Vagina (tissue), 2 donors: ENCODE measurements at regions not wholly inside any gene's neighbourhood (a gene's known extent, or its start where the extent isn't known, plus 50 kb on each side); places are given as distances from the start of the nearest gene placed in this dataset.

Source experiments
- DNase-seq, 2 donors: peaks; one replicate each; pipeline ENCODE4 v3.0.0-alpha.2; 2017; ENCODE audit errors: extremely low spot score in 2 of 2
- H3K27ac ChIP-seq: fragments of 200-600 bp; sonication (generic); one replicate; pipeline ENCODE4 v1.5.1; 2019
- H3K27me3 ChIP-seq: fragments of 200-600 bp; sonication (generic); one replicate; pipeline ENCODE4 v1.5.1; 2019
- H3K36me3 ChIP-seq, 2 donors: fragments of 200-600 bp; sonication (generic); one replicate each; pipeline ENCODE4 v1.5.1; 2017 to 2019
- H3K4me1 ChIP-seq: fragments of 200-600 bp; sonication (generic); one replicate; pipeline ENCODE4 v1.5.1; 2019
- H3K4me3 ChIP-seq, 2 donors: fragments of 200-600 bp; sonication (generic); 1 replicate in 1 of 2; 2 replicates in 1 of 2; pipeline ENCODE4 v1.5.1; 2016 to 2019
- H3K9me3 ChIP-seq: fragments of 200-600 bp; sonication (generic); one replicate; pipeline ENCODE4 v1.5.1; 2019
- POLR2A ChIP-seq, 2 donors: fragments of 450-650 bp; IDR thresholded peaks; one replicate each; pipeline ENCODE4 v1.6.1; 2017; ENCODE audit warnings: antibody characterized with exemption in 2 of 2, mild to moderate bottlenecking in 2 of 2, moderate library complexity in 2 of 2
- POLR2AphosphoS5 ChIP-seq, 2 donors: sonication (generic); formaldehyde crosslinking; IDR thresholded peaks; one replicate each; pipeline ENCODE4 v1.9.0; 2017; ENCODE audit warnings: antibody characterized with exemption in 2 of 2, mild to moderate bottlenecking in 2 of 2, low read depth in 1 of 2; ENCODE audit not compliant: insufficient read depth in 1 of 2
- intact Hi-C: fragments of 100-400 bp; cut with DNase I; formaldehyde crosslinking; loops from one replicate; pipeline ENCODE4 v1.15.1; 2023
- TF ChIP-seq, protein P1 (sequence below), 3 experiments: fragments of 450-650 bp in 2 of 3; fragments of 200-600 bp in 1 of 3; sonication (generic) in 1 of 3; IDR thresholded peaks; one replicate each; pipeline ENCODE4 v1.5.1; 2017 to 2019; ENCODE audit warnings: antibody characterized with exemption in 3 of 3, mild to moderate bottlenecking in 2 of 3, moderate library complexity in 2 of 3

DNA sequence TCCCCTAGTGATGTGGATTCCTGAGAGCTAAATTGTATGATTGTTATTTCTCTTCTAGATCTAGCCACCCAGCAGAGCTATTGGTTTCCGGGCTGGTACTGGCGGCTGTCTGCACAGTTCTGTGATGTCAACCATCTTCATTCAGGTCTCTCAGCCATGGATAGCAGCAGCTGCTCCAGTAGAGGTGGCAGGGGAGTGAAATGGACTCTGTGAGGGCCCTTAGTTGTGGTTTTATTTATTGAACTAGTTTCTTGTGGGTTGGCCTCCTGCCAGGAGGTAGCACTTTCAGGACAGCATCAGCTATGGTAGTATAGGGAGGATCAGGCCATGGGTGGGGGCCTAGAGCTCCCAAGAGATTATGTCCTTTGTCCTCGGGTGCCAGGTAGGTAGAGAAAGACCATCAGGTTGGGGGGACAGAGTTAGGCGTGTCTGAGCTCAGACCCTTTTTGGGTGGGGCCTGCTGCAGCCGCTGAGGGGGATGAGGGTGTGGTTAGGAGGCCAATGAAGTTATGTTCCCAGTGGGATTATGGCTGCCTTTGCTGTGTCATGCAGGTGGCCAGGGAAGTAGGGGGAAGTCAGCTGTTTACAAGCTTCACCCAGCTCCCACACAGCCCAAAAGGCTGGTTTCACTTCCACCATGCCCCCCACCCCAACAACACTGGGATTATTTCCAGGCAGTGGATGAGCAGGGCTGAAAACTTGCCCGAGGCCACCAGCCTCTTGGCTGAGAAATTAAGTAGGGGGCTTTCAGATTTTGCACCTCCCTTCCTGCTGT lies 55.1 kb upstream of the RGS4 start:
- Histone ChIP-seq H3K36me3 (no peaks in the 10 kb centered on the region), H3K27me3 (no peaks in the 10 kb centered on the region), H3K4me1 (no peaks in the 10 kb centered on the region), H3K27ac (no peak overlapping the region), H3K9me3 (no peaks in the 10 kb centered on the region), H3K4me3 (no peak overlapping the region)
- DNase-seq: no peak
- intact Hi-C loops: no loop called here
- no peak for TF ChIP-seq POLR2AphosphoS5 (IDR thresholded peaks at IDR 0.05; ENCODE audit: insufficient read depth in 1 of 2, low read depth in 1 of 2)
- TF ChIP-seq POLR2A (IDR thresholded peaks at IDR 0.05): no peak
- TF ChIP-seq, protein P1, sequence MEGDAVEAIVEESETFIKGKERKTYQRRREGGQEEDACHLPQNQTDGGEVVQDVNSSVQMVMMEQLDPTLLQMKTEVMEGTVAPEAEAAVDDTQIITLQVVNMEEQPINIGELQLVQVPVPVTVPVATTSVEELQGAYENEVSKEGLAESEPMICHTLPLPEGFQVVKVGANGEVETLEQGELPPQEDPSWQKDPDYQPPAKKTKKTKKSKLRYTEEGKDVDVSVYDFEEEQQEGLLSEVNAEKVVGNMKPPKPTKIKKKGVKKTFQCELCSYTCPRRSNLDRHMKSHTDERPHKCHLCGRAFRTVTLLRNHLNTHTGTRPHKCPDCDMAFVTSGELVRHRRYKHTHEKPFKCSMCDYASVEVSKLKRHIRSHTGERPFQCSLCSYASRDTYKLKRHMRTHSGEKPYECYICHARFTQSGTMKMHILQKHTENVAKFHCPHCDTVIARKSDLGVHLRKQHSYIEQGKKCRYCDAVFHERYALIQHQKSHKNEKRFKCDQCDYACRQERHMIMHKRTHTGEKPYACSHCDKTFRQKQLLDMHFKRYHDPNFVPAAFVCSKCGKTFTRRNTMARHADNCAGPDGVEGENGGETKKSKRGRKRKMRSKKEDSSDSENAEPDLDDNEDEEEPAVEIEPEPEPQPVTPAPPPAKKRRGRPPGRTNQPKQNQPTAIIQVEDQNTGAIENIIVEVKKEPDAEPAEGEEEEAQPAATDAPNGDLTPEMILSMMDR (IDR thresholded peaks at IDR 0.05): no peak

DNA sequence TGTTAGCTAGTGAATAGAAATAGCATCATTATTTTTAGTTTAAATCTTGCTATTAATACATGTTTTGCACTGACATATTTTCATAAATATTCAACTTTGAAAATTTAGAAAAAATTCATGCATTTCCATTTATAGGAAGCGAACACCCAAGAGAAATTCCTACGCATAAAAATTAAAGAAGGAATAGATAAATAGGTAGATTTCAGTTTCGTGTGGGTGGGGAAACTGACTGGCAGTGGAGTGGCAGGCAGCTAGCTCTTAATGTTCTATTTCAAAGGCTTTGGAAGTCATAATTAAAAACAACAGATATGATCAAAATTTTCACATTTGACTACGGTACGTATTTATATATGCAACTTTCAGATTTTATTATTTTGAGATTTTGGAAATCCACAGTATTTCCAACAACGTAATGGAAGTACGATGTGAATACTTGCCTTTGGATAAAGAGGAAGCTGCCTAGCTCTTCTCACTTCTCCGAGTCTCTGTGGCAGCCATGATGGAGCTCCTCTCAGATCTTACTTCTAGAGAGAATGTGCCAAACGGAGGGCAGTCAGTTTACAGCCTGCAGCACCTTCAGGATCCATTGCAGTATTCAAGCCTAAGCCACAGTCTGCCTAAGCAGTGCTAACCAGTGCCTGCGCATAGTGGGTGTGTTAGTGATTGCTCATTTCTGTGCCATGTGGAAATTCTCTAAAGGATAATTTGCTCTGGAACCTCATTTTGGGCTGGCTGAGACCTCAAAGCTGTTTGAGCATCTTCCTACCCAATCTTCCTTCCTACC lies 62.9 kb upstream of the RGS4 start:
- Histone ChIP-seq H3K27me3 (no peaks in the 10 kb centered on the region), H3K36me3 (no peaks in the 10 kb centered on the region), H3K4me1 (no peaks in the 10 kb centered on the region), H3K27ac (no peak overlapping the region), H3K9me3 (no peaks in the 10 kb centered on the region), H3K4me3 (no peak overlapping the region)
- intact Hi-C loops: no loop called here
- TF ChIP-seq POLR2A (IDR thresholded peaks at IDR 0.05) (no peak), POLR2AphosphoS5 (IDR thresholded peaks at IDR 0.05; ENCODE audit: insufficient read depth in 1 of 2, low read depth in 1 of 2) (no peak)
- TF ChIP-seq, protein P1 (IDR thresholded peaks at IDR 0.05): no peak
- no peak for DNase-seq

DNA sequence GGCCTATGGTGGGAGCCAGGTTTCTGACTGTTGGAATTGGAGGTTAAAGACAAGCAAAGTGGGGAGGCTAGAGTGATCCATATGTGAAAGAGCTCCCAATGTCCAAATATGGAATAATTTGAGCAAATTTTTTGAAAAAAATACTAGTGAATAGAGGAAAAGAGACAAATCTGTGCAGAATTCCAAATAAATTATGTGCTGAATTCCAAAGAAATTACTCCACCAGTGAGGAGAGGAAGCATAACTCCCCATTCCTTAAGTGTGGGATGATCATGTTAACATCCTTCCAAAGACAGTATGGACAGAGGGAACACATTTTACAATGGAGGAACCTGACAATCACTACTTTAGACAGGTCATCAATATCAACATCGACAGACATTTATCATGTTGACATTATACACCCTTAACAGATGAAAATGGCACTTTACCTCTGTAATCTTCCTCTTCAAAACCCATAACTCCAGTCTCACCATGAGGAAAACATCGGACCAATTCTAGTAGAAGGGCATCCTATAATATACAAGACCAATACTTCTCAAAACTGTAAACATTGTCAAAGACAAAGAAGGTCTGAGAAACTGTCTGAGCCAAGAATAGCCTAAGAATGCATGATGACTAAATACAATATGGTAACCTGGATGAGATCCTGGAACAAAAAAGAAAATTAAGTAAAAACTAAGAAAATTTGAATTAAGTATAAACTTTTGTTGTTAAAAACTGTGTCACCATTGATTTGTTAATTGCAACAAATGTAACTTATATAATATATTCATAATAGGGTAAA lies 71.5 kb upstream of the RGS4 start:
- Histone ChIP-seq H3K4me3 (no peak overlapping the region), H3K4me1 (no peaks in the 10 kb centered on the region), H3K36me3 (no peaks in the 10 kb centered on the region), H3K27me3 (no peaks in the 10 kb centered on the region), H3K9me3 (no peaks in the 10 kb centered on the region), H3K27ac (no peak overlapping the region)
- DNase-seq: no peak
- TF ChIP-seq POLR2AphosphoS5 (IDR thresholded peaks at IDR 0.05; ENCODE audit: insufficient read depth in 1 of 2, low read depth in 1 of 2) (no peak), POLR2A (IDR thresholded peaks at IDR 0.05) (no peak)
- TF ChIP-seq, protein P1 (IDR thresholded peaks at IDR 0.05): no peak
- intact Hi-C loops: no loop called here

DNA sequence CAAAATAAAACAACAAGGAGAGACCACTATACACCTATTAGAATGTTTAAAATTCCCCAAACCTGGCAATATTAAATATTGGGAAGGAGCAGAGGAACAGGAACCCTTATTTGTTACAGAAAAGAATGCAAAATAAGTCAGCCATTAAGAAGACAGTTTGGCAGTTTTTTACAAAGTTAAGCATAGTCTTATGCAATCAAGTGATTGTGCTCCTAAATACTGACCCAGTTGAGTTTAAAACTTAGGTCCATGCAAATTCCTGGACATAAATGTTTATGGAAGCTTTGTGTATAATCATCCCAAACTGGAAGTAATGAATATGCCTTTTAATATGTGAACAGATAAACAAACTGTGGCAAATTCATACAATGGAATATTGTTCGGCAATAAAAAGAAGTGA lies 72.9 kb upstream of the RGS4 start:
- no peaks in the 10 kb centered on the region for H3K36me3 ChIP-seq
- H3K4me1 ChIP-seq: no peaks in the 10 kb centered on the region
- H3K9me3 ChIP-seq: no peaks in the 10 kb centered on the region
- TF ChIP-seq, protein P1 (IDR thresholded peaks at IDR 0.05): no peak
- TF ChIP-seq POLR2AphosphoS5 (IDR thresholded peaks at IDR 0.05; ENCODE audit: insufficient read depth in 1 of 2, low read depth in 1 of 2) (no peak), POLR2A (IDR thresholded peaks at IDR 0.05) (no peak)
- H3K4me3 ChIP-seq: no peak overlapping the region
- H3K27ac ChIP-seq: no peak overlapping the region
- no peaks in the 10 kb centered on the region for H3K27me3 ChIP-seq
- intact Hi-C loops: no loop called here
- DNase-seq: no peak
